CD4-positive, alpha-beta T cell (primary cell): ENCODE measurements at regions not wholly inside any gene's neighbourhood (a gene's known extent, or its start where the extent isn't known, plus 50 kb on each side); places are given as distances from the start of the nearest gene placed in this dataset.
"Not testable (repeated sequence)": the region's sequence is repeated elsewhere in the genome, so short reads cannot be mapped to it uniquely, and the experiment has no call there.

Source experiments
- ATAC-seq: fragments of 200-7000 bp; cut with Tn5 transposase; one replicate; pipeline ENCODE4 v1.10.0; 2022; ENCODE audit warnings: mild to moderate bottlenecking; ENCODE audit not compliant: poor library complexity
- CTCF ChIA-PET: fragments of 350-600 bp; sonication (Branson Sonifier 250); formaldehyde crosslinking; loops from one replicate; lab custom pipeline; 2021; ENCODE audit warnings: antibody characterized with exemption, inconsistent platforms; lab: Charles Lee
- POLR2A ChIA-PET: fragments of 350-600 bp; sonication (Branson Sonifier 250); formaldehyde crosslinking; loops from one replicate; lab custom pipeline; 2021; ENCODE audit warnings: antibody characterized with exemption, inconsistent platforms; lab: Charles Lee
- DNase-seq, 14 experiments: peaks; one replicate each; pipeline ENCODE4 v3.0.0-alpha.2; 2013 to 2020; ENCODE audit warnings: mixed read lengths in 2 of 14
- H3K27ac ChIP-seq, 2 donors: one replicate each; pipeline versions ENCODE4 v1.5.1 to v1.7.0; 2013; ENCODE audit warnings: low read length in 2 of 2, low read depth in 1 of 2, mild to moderate bottlenecking in 1 of 2
- H3K27me3 ChIP-seq, 2 experiments: 1 replicate in 1 of 2; 2 replicates in 1 of 2; pipeline versions ENCODE4 v1.6.1 to v1.7.0; 2013; ENCODE audit warnings: low read length in 2 of 2, control low read depth in 1 of 2, mild to moderate bottlenecking in 1 of 2, moderate library complexity in 1 of 2; ENCODE audit not compliant: insufficient read depth in 2 of 2, control insufficient read depth in 1 of 2
- H3K36me3 ChIP-seq: one replicate; pipeline ENCODE4 v1.6.1; 2013; ENCODE audit warnings: low read length, control low read depth; ENCODE audit not compliant: insufficient read depth
- H3K4me1 ChIP-seq: one replicate; pipeline ENCODE4 v1.6.1; 2013; ENCODE audit warnings: low read length, control low read depth; ENCODE audit not compliant: insufficient read depth
- H3K4me3 ChIP-seq: one replicate; pipeline ENCODE4 v1.5.1; 2013; ENCODE audit warnings: mild to moderate bottlenecking, low read length, moderate library complexity
- H3K9me3 ChIP-seq, 2 experiments: 1 replicate in 1 of 2; 2 replicates in 1 of 2; pipeline versions ENCODE4 v1.6.1 to v1.7.0; 2013; ENCODE audit warnings: low read length in 2 of 2, mild to moderate bottlenecking in 2 of 2, control low read depth in 1 of 2, moderate library complexity in 1 of 2; ENCODE audit not compliant: control insufficient read depth in 1 of 2, insufficient read depth in 1 of 2
- H3K27ac Mint-ChIP-seq: one replicate; pipeline ENCODE4 v1.8.0; 2020; ENCODE audit warnings: mixed read lengths
- H3K27me3 Mint-ChIP-seq: one replicate; pipeline ENCODE4 v1.8.0; 2021; ENCODE audit warnings: mixed read lengths
- H3K36me3 Mint-ChIP-seq: one replicate; pipeline ENCODE4 v1.8.0; 2021; ENCODE audit warnings: low read depth, mixed read lengths
- H3K4me1 Mint-ChIP-seq: one replicate; pipeline ENCODE4 v1.8.0; 2021; ENCODE audit warnings: low read depth, mixed read lengths
- H3K4me3 Mint-ChIP-seq: one replicate; pipeline ENCODE4 v1.8.0; 2020; ENCODE audit warnings: mild to moderate bottlenecking, mixed read lengths
- H3K9me3 Mint-ChIP-seq: one replicate; pipeline ENCODE4 v1.8.0; 2020; ENCODE audit warnings: mixed read lengths
- intact Hi-C, 2 experiments: fragments of 100-400 bp; cut with DNase I in 1 of 2; cut with micrococcal nuclease in 1 of 2; formaldehyde crosslinking; loops; one replicate each; pipeline versions ENCODE4 v1.15.1 to v1.9.0; 2023 to 2025; cut with DNase I, micrococcal nuclease
- TF ChIP-seq, protein P1 (sequence below): fragments of 200-600 bp; IDR thresholded peaks from one replicate; pipeline ENCODE4 v1.8.0; 2022; ENCODE audit warnings: antibody characterized with exemption, mild to moderate bottlenecking

DNA sequence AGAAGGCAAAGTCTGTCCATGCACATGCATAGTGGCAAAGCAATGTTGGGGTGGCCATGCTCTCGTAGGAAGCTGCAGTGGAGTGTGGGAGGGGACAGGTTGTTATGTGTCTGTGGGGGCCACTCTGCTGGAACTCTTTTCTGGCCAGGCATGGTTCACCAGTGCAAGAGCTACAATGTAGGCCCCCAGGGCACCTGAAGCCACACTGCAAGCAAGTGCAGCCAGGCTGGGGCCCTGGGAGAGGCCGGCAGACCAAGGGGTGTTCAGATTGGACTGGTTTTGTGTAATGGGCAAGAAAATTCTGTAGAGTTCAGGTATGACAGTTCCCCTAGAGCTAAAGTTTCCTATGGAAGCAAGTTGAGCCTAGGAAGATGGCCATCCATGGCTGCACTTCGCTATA is 97.0 kb upstream of the ZC4H2 start:
- ATAC-seq (no peak), DNase-seq (no peak)
- Histone ChIP-seq H3K27me3 (no peaks in the 10 kb centered on the region), H3K27ac (no peak overlapping the region), H3K4me3 (no peak overlapping the region), H3K4me1 (no peaks in the 10 kb centered on the region), H3K9me3 (peaks cover 10 to 26% of the 10 kb centered on the region in 2 experiments), H3K36me3 (peaks cover 45% of the 10 kb centered on the region)
- intact Hi-C loops = no loop called here
- Mint-ChIP-seq H3K9me3 (peaks cover 4% of the 10 kb centered on the region), H3K4me3 (no peak overlapping the region), H3K27ac (no peak overlapping the region), H3K27me3 (no peaks in the 10 kb centered on the region), H3K4me1 (no peaks in the 10 kb centered on the region), H3K36me3 (peaks cover 99% of the 10 kb centered on the region)
- TF ChIP-seq, protein P1, sequence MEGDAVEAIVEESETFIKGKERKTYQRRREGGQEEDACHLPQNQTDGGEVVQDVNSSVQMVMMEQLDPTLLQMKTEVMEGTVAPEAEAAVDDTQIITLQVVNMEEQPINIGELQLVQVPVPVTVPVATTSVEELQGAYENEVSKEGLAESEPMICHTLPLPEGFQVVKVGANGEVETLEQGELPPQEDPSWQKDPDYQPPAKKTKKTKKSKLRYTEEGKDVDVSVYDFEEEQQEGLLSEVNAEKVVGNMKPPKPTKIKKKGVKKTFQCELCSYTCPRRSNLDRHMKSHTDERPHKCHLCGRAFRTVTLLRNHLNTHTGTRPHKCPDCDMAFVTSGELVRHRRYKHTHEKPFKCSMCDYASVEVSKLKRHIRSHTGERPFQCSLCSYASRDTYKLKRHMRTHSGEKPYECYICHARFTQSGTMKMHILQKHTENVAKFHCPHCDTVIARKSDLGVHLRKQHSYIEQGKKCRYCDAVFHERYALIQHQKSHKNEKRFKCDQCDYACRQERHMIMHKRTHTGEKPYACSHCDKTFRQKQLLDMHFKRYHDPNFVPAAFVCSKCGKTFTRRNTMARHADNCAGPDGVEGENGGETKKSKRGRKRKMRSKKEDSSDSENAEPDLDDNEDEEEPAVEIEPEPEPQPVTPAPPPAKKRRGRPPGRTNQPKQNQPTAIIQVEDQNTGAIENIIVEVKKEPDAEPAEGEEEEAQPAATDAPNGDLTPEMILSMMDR = no peak
- CTCF ChIA-PET = no interaction called here
- POLR2A ChIA-PET = no interaction called here

DNA sequence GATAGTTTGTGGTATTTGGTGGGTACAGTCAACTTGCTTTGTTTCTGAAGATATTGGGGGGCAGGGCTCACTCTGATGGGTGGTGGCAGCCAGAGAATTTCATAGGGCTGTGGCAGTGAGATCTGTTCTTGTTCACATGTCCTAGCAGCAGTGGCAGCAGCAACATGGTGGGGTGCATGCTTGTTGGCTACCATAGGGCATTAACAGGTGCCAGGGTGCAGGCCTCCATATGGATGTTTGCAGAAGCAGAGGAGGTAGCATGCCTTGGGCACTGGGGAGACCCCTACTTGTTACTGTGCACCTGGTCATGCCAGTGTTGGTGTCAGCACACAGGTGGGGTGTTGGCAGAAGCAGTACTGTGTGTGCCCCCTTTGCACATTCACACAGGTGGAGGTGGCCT is 96.3 kb upstream of the ZC4H2 start:
- TF ChIP-seq, protein P1 = no peak
- no peaks in the 10 kb centered on the region for H3K4me1 ChIP-seq
- no peak for ATAC-seq

DNA sequence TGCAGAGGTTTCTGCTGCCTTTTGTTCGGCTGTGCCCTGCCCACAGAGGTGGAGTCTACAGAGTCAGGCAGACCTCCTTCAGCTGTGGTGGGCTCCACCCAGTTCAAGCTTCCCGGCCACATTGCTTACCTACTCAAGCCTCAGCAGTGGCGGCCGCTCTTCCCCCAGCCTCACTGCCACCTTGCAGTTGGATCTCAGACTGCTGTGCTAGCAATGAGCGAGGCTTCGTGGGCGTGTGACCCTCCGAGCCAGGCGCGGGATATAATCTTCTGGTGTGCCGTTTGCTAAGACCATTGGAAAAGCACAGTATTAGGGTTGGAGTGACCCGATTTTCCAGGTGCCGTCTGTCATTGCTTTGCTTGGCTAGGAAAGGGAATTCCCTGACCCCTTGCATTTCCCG is 82.4 kb upstream of the ZC4H2 start:
- H3K4me3 Mint-ChIP-seq, H3K4me1 Mint-ChIP-seq, H3K4me3 ChIP-seq, intact Hi-C loops, H3K36me3 ChIP-seq, H3K27me3 ChIP-seq, DNase-seq, CTCF ChIA-PET, H3K27ac Mint-ChIP-seq, ATAC-seq, H3K27me3 Mint-ChIP-seq, POLR2A ChIA-PET, H3K4me1 ChIP-seq, H3K9me3 ChIP-seq, H3K9me3 Mint-ChIP-seq, H3K27ac ChIP-seq: not testable (repeated sequence)
- peaks cover 79% of the 10 kb centered on the region for H3K36me3 Mint-ChIP-seq

More for the DNA sequence above, 96.3 kb upstream of the ZC4H2 start:
- CTCF ChIA-PET = no interaction called here
- Histone ChIP-seq H3K27me3 (no peaks in the 10 kb centered on the region), H3K36me3 (peaks cover 40% of the 10 kb centered on the region), H3K4me3 (no peak overlapping the region), H3K27ac (no peak overlapping the region), H3K9me3 (peaks cover 10 to 26% of the 10 kb centered on the region in 2 experiments)
- POLR2A ChIA-PET = no interaction called here
- H3K27ac Mint-ChIP-seq = no peak overlapping the region
- no peak for DNase-seq
- peaks cover 99% of the 10 kb centered on the region for H3K36me3 Mint-ChIP-seq
- H3K27me3 Mint-ChIP-seq = no peaks in the 10 kb centered on the region
- H3K4me1 Mint-ChIP-seq = no peaks in the 10 kb centered on the region
- no peak overlapping the region for H3K4me3 Mint-ChIP-seq
- H3K9me3 Mint-ChIP-seq = no peaks in the 10 kb centered on the region
- intact Hi-C loops = no loop called here

DNA sequence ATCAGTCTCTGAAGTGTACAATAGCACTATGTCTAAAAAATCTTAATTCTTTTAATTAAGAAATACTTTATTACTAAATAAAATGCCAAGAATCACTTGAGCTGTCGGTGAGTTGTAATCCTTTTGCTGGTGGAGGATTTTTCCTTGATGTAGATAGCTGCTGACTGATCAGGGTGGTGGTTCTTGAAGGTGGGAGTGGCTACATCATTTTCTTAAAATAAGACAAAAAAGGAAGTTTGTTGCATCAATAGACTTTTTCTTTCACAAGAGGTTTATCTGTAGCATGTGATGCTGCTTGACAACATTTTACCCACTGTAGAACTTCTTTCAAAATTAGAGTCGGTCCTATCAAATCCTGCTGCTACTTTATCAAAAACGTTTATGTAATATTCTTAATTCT is 68.8 kb upstream of the ZC4H2 start:
- Histone ChIP-seq H3K4me3 (no peak overlapping the region), H3K27me3 (no peaks in the 10 kb centered on the region), H3K4me1 (no peaks in the 10 kb centered on the region), H3K9me3 (no peaks in the 10 kb centered on the region), H3K36me3 (no peaks in the 10 kb centered on the region), H3K27ac (no peak overlapping the region)
- Mint-ChIP-seq H3K36me3 (peaks cover 53% of the 10 kb centered on the region), H3K4me1 (no peaks in the 10 kb centered on the region), H3K27ac (no peak overlapping the region), H3K4me3 (no peak overlapping the region), H3K9me3 (peaks cover 2% of the 10 kb centered on the region), H3K27me3 (no peaks in the 10 kb centered on the region)
- POLR2A ChIA-PET = interaction anchor here (0.7 kb wide), 1 partner anchor 523 kb away, joined by 3 read pairs; no protein-coding TSS in a partner anchor
- DNase-seq (no peak), ATAC-seq (no peak)
- TF ChIP-seq, protein P1 = no peak
- CTCF ChIA-PET = interaction anchor here (1.6 kb wide), 1 partner anchor 10 kb away, joined by 3 read pairs; no protein-coding TSS in a partner anchor
- intact Hi-C loops = no loop called here
